HG03354 (cell line): ENCODE measurements at regions not wholly inside any gene's neighbourhood (a gene's known extent, or its start where the extent isn't known, plus 50 kb on each side); places are given as distances from the start of the nearest gene placed in this dataset.
A peak's percentile ranks its signal among the peaks of the same experiment; 100 is the strongest.

Source experiments
- ATAC-seq: cut with Tn5 transposase; IDR thresholded peaks from one replicate; pipeline ENCODE4 v1.9.1; 2021; ENCODE audit warnings: mild to moderate bottlenecking; ENCODE audit not compliant: unreplicated experiment, poor library complexity, severe bottlenecking

DNA sequence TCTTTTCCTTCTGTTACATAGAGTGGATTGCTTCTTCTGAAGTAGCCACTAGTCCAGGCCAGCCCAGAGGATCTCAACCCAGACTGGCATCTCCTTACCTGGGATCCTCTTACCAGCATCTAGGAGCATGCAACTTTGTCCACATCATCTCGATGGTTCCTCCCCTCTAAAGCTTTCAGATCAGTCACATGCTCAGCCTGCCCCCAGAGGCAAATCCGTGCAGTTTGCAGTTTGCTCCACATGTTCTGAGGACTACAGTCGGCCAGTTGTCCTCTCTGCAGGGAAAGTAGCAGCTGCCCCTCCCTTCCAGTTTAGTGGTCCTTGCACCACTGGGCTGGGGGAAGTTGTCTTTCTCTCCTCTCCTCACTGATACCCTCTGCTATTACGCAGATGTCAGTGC lies 259.8 kb upstream of the APCDD1 start:
- no peak for ATAC-seq

DNA sequence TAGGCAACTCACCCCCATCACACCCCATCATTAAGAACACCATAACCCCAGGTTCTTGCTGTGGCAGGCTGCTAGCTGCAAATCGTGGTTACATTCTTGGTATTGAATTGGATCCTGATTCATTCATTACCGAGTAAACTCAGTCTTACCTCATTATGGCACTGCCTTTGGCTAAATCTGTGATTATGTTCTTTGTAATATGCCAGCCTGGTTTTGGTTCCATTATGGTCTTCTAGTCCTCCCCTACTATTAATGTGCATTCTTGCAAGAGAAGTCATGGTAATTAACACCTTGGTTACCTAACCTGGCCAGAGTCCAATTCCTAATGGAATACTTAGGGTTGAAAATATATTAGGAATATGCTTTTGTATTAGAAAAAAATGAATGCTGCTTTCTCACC lies 258.9 kb upstream of the APCDD1 start:
- no peak for ATAC-seq

DNA sequence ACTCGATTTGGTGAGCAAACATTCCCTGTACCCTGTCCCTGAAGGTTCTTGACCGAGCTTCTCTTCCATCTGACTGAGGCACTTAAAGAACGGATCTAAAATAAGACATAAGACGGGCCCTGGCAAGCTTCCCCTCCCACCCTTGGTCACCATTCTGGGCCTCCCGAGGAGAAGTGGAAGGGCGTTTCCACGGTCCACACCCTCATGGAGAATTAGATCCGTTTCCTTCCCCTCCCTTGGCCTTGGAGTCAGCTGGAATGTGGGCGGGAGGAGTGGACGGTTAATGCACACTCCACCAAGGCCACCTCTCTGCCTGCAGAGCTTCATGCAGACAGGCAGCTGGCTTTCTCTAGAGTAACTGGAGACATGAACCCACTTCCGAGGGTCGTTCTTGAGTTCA lies 257.3 kb upstream of the APCDD1 start:
- ATAC-seq = no peak

DNA sequence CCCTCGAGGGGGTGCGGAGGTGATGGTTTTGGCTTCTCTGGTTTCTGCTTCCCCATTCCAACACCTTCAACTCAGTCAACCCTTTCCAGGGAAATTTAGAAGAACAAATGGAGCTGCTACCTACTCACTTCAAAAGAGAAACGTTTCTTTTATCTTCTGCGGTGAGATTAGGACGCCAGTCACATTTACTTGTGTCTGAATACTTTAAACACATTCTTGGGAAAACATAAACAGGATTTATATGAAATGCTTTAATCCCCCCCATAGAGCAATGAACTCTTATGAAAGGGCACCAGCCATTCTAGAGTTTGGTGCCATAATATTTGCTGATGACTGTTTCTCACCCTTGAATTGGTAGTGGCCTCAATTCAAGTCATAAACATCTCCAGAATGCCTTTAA lies 253.2 kb upstream of the APCDD1 start:
- no peak for ATAC-seq

DNA sequence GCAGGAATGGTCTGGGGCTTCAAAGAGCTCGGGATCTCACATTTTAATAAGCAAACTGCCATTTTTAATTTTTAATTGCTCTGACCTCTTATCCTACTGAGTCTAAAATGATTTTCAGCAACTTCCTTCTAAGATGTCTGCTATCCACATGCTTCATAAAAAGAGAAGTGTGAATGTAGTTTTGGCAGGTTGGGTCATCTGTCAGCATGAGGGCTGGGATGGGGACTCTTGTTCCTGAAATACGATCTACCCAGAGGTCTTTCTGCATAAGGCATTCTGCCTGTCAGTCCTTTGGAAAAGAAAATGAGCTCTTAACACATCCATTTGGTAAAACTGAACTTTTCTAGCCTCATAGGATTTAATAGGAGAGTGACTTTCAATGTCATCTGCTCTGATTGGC lies 252.8 kb upstream of the APCDD1 start:
- no peak for ATAC-seq

DNA sequence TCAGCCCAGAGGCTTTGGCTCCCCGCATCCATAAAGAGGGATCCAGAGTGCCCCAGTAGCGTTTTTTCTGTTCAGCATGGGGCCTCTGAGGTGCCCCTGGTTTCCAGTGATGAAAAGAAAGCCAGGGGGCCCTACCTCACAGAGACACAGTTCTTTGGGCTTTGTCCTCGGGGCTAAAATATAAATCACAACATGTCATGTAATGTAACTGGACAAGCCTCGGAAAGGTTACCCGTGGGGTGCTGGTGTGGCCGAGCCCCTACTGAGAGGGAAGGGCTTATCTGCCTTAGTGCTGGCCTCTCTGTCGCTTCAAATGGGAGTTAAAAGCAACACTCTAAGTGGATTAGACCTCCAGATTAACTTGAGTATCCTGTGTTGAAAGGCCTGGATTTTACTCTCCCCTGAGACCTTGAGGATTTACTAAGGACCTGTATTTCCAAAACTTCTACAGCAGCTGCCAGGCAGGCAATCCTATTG lies 251.6 kb upstream of the APCDD1 start:
- no peak for ATAC-seq

DNA sequence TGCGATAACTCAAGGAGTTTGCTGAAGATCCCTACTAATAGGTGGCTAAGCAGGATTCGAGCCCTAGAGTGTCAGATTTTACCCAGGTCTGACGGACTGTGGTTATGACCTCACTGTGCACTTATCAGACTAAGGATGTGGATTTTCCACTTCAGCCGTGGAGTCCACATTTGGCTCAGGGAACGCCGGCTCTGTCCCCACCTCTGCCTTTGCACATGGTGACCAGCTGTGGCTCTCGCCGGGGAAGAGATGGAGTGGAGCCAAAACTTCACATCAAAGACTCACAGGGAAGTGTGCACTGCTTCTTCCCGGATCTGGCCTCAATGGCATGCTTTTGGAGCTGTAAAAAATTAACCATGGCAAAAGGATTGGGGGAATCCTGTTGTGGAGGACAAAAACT lies 249.3 kb upstream of the APCDD1 start:
- ATAC-seq = no peak

DNA sequence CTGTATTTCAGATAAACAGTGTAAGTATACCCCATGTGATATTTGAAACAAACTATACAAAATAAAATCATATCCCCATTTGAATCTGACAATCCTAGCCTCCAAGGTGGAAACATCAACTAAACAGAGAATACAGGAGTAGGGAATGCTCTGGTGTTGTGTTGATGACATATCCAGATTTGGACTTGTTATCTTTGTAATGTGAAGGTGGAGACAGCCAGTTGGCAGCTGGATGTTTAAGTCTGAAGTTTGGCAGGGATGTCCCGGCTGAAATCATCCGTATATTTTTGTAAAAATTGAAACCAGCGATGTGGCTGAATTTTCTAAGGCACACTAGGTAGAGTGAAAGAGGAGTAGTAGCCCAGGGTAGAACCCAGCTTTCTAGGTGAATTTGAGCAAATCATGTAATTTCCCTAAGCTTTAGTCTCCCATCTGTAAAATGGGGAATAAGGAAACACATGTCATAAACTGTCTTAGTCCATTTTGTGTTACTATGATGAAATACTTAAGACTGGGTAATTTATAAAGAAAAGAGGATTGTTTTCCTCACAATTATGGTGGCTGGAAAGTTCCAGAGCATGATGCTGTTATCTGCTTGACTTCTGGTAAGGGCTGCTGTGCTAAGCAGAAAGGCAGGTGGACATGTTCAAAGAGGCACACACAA lies 246.6 kb upstream of the APCDD1 start:
- ATAC-seq = no peak

DNA sequence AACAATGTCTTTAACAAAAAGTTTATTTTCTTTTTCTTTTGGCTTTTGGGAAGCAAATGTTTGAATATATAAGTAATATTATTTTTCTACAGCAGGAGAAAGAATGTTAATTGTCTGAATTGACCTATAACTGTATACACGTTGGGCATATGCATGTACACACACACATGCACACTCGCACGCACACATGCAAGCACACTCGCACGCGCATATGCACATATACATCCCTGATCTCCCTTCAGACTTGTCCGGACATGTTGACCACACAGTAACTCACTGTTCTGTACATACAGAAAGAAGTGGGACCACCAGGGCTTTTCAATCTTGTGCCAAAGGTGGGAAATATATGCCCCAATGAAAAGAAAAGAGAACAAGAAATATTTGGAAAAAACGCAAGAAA lies 245.1 kb upstream of the APCDD1 start:
- ATAC-seq = no peak

DNA sequence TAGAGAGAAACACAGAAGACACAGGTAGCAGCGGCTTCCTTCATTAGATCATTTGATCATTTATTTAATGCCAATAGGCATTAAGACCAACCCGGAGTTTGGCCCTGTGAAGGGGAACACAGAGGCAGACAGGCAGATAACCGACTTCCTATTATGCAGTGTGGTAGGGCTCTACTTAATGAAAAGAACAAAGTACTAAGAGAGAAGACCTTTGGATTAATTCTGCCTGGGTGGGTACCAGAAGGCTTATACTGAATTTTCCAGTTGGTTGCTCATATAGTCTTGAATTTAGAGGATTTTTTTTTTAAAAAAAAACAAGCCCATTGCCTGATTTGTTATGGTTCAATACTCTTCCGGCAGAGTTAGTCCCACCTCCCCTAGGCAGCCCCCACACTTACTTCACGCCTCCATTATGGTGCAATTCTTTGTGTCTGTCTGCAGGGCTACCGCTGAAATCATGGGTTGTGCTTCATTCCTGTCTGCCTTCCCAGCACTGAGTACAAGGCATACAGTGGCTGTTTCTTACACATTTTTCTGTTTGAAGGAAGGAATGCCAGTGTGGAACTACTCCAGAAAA lies 244.3 kb upstream of the APCDD1 start:
- no peak for ATAC-seq

DNA sequence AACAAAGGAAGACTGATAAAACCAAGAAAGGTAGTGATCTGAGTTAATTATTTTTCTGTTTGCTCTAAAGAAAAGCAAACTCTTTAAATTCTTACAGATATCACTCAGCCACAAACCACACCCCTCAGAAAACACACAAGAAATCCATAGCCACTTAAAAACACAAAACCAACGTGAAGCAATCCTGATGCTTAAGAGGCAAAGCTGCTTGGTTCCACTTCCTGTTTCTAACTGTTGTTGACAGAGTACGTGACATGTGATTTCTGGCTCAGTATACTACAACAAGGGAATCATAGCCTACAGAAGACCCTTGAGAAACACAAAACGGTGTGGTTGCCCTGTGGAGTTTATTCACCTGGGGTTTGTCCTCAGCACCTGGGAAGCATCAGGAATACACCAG lies 240.9 kb upstream of the APCDD1 start:
- ATAC-seq = peak; percentile 98

DNA sequence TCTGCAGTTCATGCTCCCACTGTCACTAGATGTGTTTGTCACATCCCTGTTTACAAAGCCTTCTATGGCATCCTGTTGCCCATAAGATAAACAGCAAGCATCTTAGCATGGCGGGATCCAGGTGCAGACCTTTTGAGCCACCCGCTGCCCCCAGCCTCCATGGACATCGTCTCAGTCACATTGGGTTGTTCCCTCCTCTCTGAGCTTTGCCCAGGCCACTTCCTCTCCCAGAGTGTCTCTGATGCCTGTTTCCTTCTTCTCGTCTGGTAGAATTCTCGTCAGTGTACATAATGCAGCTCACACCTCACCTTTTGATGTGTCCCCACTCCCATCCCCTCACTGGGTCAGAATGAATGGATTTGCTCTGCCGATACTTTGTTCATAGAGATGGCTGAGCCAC lies 239.0 kb upstream of the APCDD1 start:
- no peak for ATAC-seq

DNA sequence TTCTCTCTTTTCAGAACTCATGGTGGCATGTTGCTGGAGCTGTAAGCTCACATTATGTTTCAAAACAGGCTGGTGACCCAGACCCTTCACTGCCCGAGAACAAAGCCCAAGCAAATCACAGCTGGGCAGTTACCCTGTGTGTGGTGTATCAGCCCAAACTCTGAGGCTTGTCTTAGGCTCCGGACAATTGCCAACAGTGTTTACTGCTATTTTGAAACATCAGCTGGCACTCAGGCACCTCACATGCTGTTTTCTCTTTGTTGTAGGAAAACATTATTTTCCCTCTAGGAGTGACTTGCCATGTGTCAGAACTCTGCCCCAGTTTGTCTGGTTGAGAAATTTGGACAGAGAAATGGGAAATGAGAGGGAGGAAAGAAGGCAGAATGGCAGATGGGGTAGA lies 237.6 kb upstream of the APCDD1 start:
- no peak for ATAC-seq

DNA sequence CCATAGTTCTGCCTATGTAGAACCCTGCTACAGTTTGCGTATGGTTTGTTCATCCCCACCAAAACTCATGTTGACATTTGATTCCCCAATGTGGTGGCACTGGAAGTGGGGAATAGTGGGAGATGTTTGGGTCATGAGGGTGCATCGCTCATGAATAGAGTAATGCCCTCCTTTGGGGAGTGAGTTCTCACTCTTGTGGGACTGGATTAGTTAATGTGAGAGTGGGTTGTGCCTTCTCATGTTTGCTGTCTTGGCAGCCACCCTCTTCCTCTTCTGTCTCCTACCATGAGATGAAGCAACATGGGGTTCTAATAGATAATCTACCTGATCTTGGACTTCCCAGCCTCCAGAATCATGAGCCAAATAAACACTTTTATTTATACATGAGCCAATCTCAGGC lies 237.2 kb upstream of the APCDD1 start:
- ATAC-seq = no peak

DNA sequence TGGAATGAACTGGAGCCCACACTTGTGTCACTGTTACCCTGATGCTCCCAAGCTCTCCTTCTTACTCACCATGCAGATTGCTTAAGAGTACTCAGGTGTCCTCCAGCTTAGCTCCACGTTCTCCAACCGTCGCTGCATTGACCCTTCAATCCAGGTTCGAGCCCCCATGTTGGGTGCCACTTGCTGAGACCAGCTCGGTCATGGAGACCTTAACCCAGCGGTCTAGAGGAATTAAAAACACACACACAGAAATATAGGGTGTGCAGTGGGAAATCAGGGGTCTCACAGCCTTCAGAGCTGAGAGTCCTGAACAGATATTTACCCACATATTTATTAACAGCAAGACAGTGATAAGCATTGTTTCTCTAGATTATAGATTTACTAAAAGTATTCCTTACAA lies 229.1 kb upstream of the APCDD1 start:
- no peak for ATAC-seq

DNA sequence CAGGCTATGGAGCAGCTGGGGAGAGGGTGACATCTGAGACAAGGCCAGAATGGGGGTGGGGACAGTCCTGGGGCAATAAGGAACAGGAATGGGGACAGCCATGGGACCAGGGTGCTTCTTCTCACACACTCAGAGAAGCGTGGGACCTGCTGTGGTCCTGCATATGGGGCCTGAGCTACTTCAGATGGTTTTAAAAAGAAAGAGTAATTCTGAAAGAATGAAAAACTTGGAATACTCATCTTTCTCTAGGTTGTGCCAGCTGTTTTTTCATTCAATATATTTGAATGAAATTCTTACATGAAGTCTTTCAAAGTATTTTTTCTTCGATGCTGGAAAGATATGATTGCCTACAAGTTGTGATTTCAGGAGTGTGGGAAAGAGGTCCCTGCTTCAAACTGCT lies 227.5 kb upstream of the APCDD1 start:
- no peak for ATAC-seq

DNA sequence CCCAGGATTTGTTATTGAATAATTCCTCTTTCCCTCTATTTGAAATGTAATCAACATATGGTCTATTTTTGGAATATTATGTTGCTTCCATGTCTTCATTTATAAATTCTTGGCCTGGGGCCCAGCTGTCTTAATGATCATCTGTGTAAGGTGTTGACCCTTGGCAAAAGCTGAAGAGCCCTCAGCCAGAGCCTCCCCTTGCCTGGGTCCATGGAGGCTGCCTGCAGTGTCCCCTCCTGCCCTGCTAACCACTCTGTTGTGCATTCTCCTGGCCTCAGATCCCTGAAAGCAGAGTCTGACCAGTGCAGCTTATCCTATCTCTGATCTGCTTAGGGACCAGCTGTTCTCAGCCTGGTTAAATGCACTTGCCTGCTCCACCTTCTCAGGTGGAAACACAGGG lies 226.1 kb upstream of the APCDD1 start:
- no peak for ATAC-seq

DNA sequence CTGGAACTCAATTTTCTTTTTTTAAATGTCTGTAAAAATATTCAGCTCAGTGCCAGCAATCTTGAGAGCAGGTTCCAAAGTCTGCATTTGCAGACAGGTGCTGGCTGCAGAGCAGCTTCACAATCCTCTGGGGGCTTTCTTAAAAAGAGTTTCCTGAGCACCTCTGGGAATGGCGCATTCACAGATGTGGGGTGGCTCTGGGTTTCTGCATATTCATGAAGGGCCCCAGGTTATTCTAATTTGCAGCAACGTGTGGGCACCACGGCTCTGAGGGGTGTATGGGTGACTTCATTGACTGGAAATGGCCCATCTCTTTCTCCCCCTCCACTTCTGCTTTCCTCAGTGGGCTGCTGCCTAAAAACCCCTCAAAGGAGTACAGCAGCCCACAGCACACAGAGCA lies 225.0 kb upstream of the APCDD1 start:
- no peak for ATAC-seq

DNA sequence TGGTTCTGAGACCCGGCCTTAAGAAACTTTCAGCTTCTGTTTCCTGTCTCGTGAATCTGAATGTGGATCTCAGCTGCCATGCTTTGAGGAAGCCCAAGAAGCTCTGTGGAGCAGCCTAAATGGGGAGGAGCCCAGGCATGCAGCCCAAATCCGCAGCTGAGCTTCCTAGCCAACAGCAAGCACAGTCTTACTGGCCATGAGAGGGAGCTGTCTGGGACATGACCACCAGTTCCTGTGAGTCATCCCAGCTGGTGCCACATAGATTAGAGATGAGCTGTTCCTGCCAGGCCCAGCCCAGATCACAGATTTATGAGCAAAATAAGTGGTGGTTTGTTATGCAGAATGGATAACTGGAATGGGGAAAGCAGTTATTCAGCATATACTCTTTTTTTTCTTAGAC lies 224.4 kb upstream of the APCDD1 start:
- ATAC-seq = no peak

DNA sequence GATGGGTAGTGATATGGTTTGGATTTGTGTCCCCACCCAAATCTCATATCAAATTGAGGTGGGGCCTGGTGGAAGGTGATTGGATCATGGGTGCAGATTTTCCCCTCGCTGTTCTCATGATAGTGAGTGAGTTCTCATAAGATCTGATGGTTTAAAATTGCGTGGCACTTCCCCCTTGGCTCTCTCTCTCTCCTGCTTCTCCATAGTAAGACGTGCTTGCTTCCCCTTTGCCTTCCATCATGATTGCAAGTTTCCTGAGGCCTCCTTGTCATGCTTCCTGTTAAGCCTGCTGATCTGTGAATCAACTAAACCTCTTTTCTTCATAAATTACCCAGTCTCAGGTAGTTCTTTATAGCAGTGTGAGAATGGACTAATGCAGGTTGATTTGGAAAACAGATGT lies 223.2 kb upstream of the APCDD1 start:
- ATAC-seq = no peak

DNA sequence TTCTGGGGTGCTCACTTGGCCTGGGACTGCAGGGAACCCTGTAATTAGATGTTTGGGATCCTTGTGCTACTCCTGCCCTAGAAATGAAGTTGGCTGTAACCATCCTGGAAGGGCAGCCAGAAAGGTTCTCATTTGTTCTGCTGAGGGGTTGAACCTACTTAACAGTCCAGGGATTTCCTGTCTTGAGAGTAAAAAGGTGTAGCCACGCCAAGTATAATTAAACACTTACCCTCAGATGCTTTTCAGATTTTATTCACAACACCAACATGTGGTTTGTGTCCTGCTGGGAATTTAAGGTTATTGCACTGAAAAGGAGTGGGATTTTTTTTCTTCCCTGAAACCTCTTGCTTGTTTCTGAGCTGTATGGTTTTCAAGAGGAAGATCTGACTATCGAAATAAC lies 222.4 kb upstream of the APCDD1 start:
- no peak for ATAC-seq
